Muscle layer of duodenum (tissue), 2 donors: ENCODE measurements at regions not wholly inside any gene's neighbourhood (a gene's known extent, or its start where the extent isn't known, plus 50 kb on each side); places are given as distances from the start of the nearest gene placed in this dataset.

Source experiments
- H3K27ac ChIP-seq: one replicate; pipeline ENCODE4 v1.7.0; 2013; ENCODE audit warnings: mild to moderate bottlenecking, low read length
- H3K27me3 ChIP-seq: one replicate; pipeline ENCODE4 v1.7.0; 2013; ENCODE audit warnings: low read depth, mild to moderate bottlenecking, control low read depth, low read length
- H3K36me3 ChIP-seq, 2 donors: one replicate each; pipeline ENCODE4 v1.7.0; 2013; ENCODE audit warnings: low read length in 2 of 2, control low read depth in 1 of 2, mild to moderate bottlenecking in 1 of 2; ENCODE audit not compliant: insufficient read depth in 2 of 2, control insufficient read depth in 1 of 2
- H3K4me1 ChIP-seq, 2 donors: one replicate each; pipeline ENCODE4 v1.7.0; 2013; ENCODE audit warnings: low read length in 2 of 2, mild to moderate bottlenecking in 2 of 2, control low read depth in 1 of 2, moderate library complexity in 1 of 2; ENCODE audit not compliant: insufficient read depth in 2 of 2, control insufficient read depth in 1 of 2
- H3K4me3 ChIP-seq, 2 donors: one replicate each; pipeline ENCODE4 v1.7.0; 2013; ENCODE audit warnings: low read length in 2 of 2, low read depth in 1 of 2, mild to moderate bottlenecking in 1 of 2
- H3K9me3 ChIP-seq, 2 donors: one replicate each; pipeline ENCODE4 v1.7.0; 2013; ENCODE audit warnings: low read length in 2 of 2, control low read depth in 1 of 2, mild to moderate bottlenecking in 1 of 2; ENCODE audit not compliant: control insufficient read depth in 1 of 2
- donor health status: healthy.

DNA sequence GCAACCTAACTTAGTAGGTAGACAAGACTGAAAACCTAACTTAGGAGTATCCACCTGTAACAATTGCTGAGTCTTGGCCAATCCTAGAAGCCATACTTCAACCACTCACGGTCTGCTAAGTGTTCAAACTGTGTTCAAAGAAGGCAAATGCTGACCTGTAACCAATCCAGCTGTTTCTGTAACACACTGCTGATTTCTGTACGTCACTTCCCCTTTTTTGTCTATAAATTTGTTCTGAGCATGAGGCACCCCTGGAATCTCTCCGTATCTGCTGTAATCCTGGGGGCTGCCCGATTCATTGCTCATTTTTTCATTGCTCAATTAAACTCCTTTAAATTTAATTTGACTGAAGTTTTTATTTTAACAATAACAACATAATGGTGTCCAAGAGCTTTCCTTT lies 451.4 kb upstream of the ATP10A start:
- H3K27me3 ChIP-seq = no peaks in the 10 kb centered on the region
- H3K36me3 ChIP-seq = no peaks in the 10 kb centered on the region
- H3K27ac ChIP-seq = no peak overlapping the region
- no peak overlapping the region for H3K4me3 ChIP-seq
- H3K4me1 ChIP-seq = no peaks in the 10 kb centered on the region
- no peaks in the 10 kb centered on the region for H3K9me3 ChIP-seq

DNA sequence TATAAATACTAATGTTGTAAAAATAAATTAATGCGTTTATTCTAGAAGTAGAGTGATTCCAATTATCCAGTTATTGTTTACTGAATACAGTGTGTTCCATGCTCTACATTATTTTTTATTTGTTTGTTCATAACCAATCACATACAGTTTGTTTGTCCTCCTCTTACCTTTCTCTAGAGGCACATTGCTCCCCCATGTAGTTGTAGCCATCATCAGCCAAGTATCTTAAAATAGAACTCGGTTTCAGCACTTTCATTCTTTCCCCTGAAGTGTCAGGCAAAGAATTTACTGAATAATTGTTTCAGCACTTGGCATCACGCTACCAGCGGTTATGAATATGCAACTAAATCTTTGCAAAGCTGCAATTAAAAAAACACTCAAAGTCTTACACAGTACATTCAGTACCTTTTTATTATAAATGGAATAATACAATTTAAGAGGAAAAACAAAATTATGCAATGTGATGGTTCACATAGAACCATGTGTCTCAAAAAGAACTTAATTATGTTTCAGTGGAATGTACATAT lies 448.6 kb upstream of the ATP10A start:
- Histone ChIP-seq H3K9me3 (no peaks in the 10 kb centered on the region), H3K4me1 (no peaks in the 10 kb centered on the region), H3K4me3 (no peak overlapping the region), H3K36me3 (no peaks in the 10 kb centered on the region), H3K27ac (no peak overlapping the region), H3K27me3 (no peaks in the 10 kb centered on the region)

DNA sequence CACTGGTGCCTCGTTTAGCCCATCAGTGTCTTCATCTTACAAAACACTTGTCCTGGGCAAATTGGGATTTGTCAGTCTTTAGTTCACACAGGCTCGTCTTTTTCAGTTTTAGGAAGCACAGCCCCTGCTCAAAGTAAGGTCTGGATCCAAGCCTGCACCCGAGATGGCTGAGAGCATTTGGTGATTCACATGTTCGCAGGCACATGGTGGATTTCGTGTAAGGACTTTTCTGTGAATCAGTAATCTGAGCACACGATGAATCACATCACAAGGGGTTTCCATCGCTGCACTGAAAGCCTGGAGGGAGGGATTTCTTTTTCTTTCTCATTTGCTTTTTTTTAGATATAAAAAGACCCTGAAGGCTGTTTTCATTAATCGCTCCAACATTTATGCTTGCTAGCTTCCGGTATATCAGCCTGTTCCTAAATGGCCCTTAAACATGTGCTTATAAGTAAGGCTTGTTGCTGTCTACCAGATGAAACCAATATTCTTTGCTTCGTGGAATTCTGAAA lies 435.6 kb upstream of the ATP10A start:
- Histone ChIP-seq H3K36me3 (no peaks in the 10 kb centered on the region), H3K4me1 (peaks cover 0 to 27% of the 10 kb centered on the region in 2 donors), H3K9me3 (no peaks in the 10 kb centered on the region), H3K27me3 (no peaks in the 10 kb centered on the region), H3K27ac (no peak overlapping the region), H3K4me3 (no peak overlapping the region)

DNA sequence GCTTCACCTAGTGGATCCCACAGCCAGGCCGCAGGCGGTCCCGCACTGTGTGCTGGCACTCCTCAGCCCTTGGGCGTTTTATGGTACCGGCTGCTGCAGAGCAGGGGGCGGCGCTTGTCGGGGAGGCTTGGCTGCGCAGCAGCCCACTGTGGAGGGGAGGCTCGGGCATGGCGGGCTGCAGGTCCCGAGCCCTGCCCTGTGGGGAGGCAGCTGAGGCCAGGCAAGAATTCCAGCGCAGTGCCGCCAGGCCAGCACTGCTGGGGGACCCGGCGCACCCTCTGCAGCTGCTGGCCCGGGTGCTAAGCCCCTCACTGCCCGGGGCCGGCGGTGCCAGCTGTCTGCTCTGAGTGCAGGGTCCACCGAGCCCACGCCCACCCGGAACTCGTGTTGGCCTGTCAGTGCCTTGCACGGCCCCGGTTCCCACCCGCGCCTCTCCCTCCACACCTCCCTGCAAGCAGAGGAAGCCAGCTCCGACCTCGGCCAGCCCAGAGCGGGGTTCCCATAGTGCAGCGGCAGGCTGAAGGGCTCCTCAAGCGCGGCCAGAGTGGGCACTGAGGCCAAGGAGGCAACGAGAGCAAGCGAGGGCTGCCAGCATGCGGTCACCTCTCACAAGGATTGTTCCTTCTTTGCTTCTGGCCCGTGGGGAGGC lies 435.0 kb upstream of the ATP10A start:
- Histone ChIP-seq H3K4me1 (peaks cover 0 to 27% of the 10 kb centered on the region in 2 donors), H3K27ac (no peak overlapping the region), H3K9me3 (no peaks in the 10 kb centered on the region), H3K27me3 (no peaks in the 10 kb centered on the region), H3K4me3 (no peak overlapping the region), H3K36me3 (no peaks in the 10 kb centered on the region)

DNA sequence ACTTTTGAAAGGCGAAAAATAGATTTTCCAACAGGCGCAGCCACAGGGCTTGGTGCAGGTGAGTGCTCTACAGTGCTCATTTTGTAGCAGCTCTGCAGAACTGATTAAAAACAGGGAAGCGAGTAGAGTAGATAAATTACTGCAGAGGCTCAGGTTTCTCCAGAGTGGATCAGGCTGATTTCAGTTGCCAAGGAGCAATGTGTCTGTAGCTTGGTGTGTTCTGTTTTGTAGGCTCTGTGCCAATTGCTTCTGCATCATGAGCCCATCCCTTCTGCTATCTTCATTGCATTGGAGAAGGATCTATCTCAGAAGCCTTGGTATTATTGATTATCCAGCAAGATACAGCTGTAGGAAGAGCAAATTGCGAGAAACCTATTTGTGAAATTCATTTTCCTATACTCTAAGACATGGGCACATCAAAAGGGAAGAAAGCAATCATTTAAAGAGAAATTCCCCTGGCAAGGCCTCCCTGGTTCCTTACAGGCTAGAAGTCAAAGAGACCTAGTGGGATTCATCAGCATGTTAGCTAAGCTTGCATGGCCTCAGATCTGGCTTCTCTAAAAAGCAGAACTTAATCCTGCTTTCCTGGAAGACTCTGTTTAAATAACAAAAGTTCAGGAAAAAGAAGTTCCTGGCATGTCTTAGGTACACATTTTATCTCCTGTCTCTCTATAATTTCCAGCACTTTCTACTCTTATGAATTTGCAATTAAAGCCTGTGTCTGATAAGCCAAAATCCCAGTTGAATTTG lies 432.4 kb upstream of the ATP10A start:
- Histone ChIP-seq H3K27ac (no peak overlapping the region), H3K27me3 (no peaks in the 10 kb centered on the region), H3K4me3 (no peak overlapping the region), H3K9me3 (no peaks in the 10 kb centered on the region), H3K4me1 (peaks cover 0 to 27% of the 10 kb centered on the region in 2 donors), H3K36me3 (no peaks in the 10 kb centered on the region)

DNA sequence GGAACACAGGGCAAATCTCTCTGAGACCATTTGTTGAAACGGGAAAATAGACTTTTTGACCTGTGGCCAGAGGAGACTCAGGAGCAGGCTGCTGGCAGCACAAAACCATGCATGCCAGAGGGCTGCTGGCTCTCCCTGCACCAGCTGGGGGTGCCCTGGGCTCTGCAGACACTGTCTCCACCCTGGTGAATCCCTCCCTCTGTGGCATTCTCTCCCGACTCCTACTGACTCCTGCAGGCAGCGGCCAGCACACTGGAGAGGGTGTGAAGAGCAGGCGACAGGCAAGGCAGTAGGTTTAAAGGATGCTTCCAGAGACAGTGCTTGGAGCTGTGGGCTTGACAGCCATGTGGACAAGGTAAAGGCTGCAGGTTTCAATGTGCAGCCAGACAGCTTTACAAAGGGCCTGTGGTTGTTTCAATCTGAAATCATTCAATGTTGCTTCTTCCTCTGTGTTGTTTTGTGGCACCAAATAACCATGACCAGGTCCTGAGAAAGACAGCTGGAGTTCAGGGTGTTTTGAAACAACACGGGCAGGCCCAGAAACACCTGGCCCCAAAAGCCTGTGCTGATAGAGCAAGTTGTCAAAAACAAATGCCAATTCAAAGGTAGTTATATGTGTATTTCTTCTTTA lies 431.0 kb upstream of the ATP10A start:
- Histone ChIP-seq H3K4me3 (no peak overlapping the region), H3K27me3 (no peaks in the 10 kb centered on the region), H3K9me3 (no peaks in the 10 kb centered on the region), H3K36me3 (no peaks in the 10 kb centered on the region), H3K4me1 (peaks cover 0 to 27% of the 10 kb centered on the region in 2 donors), H3K27ac (no peak overlapping the region)

DNA sequence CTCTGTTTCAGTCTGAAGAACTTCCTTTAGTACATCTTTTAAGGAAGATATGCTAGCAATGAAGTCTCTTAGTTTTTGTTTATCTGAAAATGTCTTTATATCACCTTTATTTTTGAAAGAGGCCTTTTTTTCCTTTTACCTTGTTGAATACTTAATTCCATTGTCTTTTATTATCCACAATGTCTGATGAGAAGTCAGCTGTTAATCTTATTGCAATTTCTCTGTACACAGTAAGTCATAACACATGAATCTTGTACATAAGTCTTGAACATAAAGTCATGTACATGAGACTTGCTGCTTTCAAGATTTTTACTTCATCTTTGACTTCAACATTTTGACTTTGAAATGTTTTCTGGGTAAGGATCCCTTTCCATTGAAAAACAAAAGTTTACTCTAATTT lies 424.3 kb upstream of the ATP10A start:
- no peaks in the 10 kb centered on the region for H3K36me3 ChIP-seq
- no peaks in the 10 kb centered on the region for H3K27me3 ChIP-seq
- no peak overlapping the region for H3K27ac ChIP-seq
- H3K9me3 ChIP-seq = peaks cover 0 to 9% of the 10 kb centered on the region in 2 donors
- H3K4me3 ChIP-seq = no peak overlapping the region
- H3K4me1 ChIP-seq = no peaks in the 10 kb centered on the region

DNA sequence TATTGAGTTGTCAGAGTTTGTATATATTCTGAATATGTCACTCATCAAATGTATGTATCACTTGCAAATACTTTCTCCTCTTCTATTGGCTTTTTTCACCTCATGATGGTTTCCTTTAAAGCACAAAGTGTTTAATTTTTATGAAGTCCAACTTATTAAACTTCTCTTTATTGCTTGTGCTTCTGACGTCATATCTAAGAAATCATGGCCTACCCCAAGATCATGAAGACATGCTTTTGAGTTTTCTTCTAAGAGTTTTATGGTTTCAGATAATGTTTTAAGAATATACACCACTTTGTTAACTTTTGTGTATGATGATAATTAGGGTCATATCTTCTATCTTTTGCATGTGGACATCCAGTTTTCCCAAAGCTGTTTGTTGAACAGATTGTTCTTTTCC lies 417.2 kb upstream of the ATP10A start:
- Histone ChIP-seq H3K9me3 (no peaks in the 10 kb centered on the region), H3K27me3 (no peaks in the 10 kb centered on the region), H3K4me1 (no peaks in the 10 kb centered on the region), H3K27ac (no peak overlapping the region), H3K36me3 (no peaks in the 10 kb centered on the region), H3K4me3 (no peak overlapping the region)

DNA sequence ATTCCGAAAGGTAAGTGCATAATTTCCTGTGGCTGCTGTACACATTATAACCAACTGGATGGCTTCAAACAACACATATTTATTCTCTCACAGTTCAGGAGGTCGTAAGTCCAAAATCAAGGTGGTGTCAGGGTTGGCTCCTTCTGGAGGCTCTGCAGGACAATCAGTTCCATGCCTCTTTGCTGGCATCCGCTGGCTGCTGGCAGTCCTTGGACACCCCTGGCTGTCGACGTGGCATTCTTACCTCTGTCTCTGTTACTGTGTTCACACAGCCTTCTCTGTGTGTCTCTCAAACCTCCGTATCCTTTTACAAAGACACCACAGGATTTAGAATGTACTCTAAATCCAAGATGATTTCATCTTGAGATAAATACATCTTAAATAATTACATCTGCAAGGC lies 398.8 kb upstream of the ATP10A start:
- H3K27ac ChIP-seq = no peak overlapping the region
- no peak overlapping the region for H3K4me3 ChIP-seq

DNA sequence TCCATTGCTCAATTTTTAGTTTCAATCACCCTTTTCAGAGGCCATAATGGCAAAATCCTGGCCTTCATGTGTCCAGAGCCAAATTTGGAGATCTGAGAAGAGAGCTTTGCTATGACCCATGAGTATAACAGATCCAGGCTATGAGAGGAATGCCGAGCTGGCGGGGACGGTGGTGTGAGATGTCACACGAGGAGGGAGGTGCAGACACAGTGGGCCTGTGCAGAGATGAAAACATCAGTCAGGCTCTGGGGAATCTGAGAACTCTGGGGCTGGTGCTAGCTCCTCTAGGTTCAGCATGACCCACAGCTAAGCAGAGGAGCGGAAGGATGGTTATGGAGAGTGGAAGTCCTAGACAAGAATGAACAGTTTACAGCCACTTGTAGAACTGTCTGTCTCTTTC lies 398.3 kb upstream of the ATP10A start:
- Histone ChIP-seq H3K36me3 (no peaks in the 10 kb centered on the region), H3K9me3 (no peaks in the 10 kb centered on the region), H3K27ac (no peak overlapping the region), H3K4me1 (no peaks in the 10 kb centered on the region), H3K4me3 (no peak overlapping the region), H3K27me3 (no peaks in the 10 kb centered on the region)

More for the DNA sequence above, 398.8 kb upstream of the ATP10A start:
- H3K9me3 ChIP-seq = no peaks in the 10 kb centered on the region
- no peaks in the 10 kb centered on the region for H3K27me3 ChIP-seq
- H3K36me3 ChIP-seq = no peaks in the 10 kb centered on the region
- no peaks in the 10 kb centered on the region for H3K4me1 ChIP-seq

DNA sequence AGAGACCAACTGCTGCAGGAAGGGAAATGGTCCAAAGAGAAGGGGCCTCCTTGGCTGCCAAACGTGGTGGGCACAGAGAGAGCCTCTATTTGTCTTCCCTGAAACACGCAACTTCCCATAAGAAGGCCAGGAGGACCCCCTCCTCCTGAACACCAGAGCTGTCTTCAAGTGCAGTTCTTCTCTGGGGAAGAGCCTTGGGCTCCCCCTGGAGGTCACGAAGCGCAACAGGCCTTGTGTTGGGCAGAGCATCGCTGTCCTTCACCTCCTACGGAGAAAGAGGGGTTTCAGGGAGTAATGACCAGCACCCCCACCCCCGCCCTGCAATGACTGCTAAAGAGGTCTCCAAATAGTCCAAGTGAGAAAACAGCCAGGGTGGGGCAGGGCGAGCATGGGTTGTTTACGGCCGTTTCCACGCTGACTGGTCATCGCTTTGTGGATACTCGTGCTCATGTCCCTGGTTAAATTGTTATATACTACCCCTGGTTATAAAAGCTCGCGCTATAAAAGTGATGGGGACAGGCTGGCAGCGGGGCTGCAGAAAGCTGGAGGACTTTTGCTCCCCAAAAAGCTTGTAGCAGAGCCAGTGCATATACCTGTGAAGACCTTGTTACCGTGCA lies 397.5 kb upstream of the ATP10A start:
- no peaks in the 10 kb centered on the region for H3K4me1 ChIP-seq
- H3K9me3 ChIP-seq = no peaks in the 10 kb centered on the region
- H3K27ac ChIP-seq = no peak overlapping the region
- H3K36me3 ChIP-seq = no peaks in the 10 kb centered on the region
- H3K4me3 ChIP-seq = no peak overlapping the region
- H3K27me3 ChIP-seq = no peaks in the 10 kb centered on the region
